Activated CD4-positive, CD25-positive, alpha-beta regulatory T cell (primary cell): ENCODE measurements at regions not wholly inside any gene's neighbourhood (a gene's known extent, or its start where the extent isn't known, plus 50 kb on each side); places are given as distances from the start of the nearest gene placed in this dataset.
"Not testable (repeated sequence)": the region's sequence is repeated elsewhere in the genome, so short reads cannot be mapped to it uniquely, and the experiment has no call there.

Experiments used
- DNase-seq, 4 experiments: peaks; one replicate each; lab custom pipeline; 2025; lab: John Stamatoyannopoulos, UW

- no peak for DNase-seq
Measured at GRCh38 chr1:148315071-148315811, 163.2 kb upstream of the NBPF11 start.

- no peak for DNase-seq
Measured at GRCh38 chr1:148310807-148311206, 158.7 kb upstream of the NBPF11 start.

GRCh38 chr1:148309940-148310500, 157.9 kb upstream of the NBPF11 start:
- DNase-seq = no peak

- no peak for DNase-seq
Measured at GRCh38 chr1:148308832-148309458, 156.9 kb upstream of the NBPF11 start.

GRCh38 chr1:148307583-148308185, 155.6 kb upstream of the NBPF11 start:
- no peak for DNase-seq

GRCh38 chr1:148304935-148305334, 152.9 kb upstream of the NBPF11 start:
- DNase-seq = not testable (repeated sequence)

GRCh38 chr1:148302586-148303364, 150.7 kb upstream of the NBPF11 start:
- DNase-seq = not testable (repeated sequence)

GRCh38 chr1:148297852-148298251, 145.8 kb upstream of the NBPF11 start:
- not testable (repeated sequence) for DNase-seq

GRCh38 chr1:148296511-148296910, 144.4 kb upstream of the NBPF11 start:
- DNase-seq = no peak

- no peak for DNase-seq
Measured at GRCh38 chr1:148294116-148294807, 142.2 kb upstream of the NBPF11 start.

GRCh38 chr1:148293651-148294050, 141.6 kb upstream of the NBPF11 start:
- no peak for DNase-seq

GRCh38 chr1:148292915-148293314, 140.8 kb upstream of the NBPF11 start:
- DNase-seq = no peak

- DNase-seq = no peak
Measured at GRCh38 chr1:148290881-148291280, 138.8 kb upstream of the NBPF11 start.

- DNase-seq = no peak
Measured at GRCh38 chr1:148289647-148290046, 137.6 kb upstream of the NBPF11 start.

- DNase-seq = not testable (repeated sequence)
Measured at GRCh38 chr1:148285946-148286345, 133.9 kb upstream of the NBPF11 start.

GRCh38 chr1:148280831-148281572, 128.9 kb upstream of the NBPF11 start:
- DNase-seq = not testable (repeated sequence)

- not testable (repeated sequence) for DNase-seq
Measured at GRCh38 chr1:148279002-148279542, 127.0 kb upstream of the NBPF11 start.

GRCh38 chr1:148277865-148278279, 125.8 kb upstream of the NBPF11 start:
- DNase-seq = not testable (repeated sequence)

- not testable (repeated sequence) for DNase-seq
Measured at GRCh38 chr1:148267066-148267465, 115.0 kb upstream of the NBPF11 start.
